ENCODE measurements at regions not wholly inside any gene's neighbourhood (a gene's known extent, or its start where the extent isn't known, plus 50 kb on each side); places are given as distances from the start of the nearest gene placed in this dataset.

DNA sequence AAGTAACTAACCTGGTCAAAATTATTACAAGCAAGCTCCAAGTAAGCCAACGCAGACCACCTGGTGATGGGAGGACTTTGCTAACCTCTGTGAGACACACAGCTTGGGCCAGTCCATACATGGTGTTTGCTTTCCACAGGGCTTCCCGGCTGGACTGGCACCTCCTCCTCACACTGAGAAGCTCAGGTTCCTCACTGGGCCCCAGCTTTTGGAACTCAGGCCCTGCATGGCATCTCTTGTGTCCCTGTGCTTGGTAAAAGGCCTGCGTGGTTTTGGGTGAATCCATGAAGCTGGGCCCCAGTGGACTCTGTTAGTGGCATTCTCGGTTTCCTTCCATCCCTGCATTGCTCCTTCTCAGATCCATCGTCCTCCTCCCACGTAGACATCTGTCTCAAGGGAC is 123.4 kb downstream of the VAPA start:
- TF ChIP-seq, protein P1, sequence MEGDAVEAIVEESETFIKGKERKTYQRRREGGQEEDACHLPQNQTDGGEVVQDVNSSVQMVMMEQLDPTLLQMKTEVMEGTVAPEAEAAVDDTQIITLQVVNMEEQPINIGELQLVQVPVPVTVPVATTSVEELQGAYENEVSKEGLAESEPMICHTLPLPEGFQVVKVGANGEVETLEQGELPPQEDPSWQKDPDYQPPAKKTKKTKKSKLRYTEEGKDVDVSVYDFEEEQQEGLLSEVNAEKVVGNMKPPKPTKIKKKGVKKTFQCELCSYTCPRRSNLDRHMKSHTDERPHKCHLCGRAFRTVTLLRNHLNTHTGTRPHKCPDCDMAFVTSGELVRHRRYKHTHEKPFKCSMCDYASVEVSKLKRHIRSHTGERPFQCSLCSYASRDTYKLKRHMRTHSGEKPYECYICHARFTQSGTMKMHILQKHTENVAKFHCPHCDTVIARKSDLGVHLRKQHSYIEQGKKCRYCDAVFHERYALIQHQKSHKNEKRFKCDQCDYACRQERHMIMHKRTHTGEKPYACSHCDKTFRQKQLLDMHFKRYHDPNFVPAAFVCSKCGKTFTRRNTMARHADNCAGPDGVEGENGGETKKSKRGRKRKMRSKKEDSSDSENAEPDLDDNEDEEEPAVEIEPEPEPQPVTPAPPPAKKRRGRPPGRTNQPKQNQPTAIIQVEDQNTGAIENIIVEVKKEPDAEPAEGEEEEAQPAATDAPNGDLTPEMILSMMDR (IDR thresholded peaks at IDR 0.05): no peak
- TF ChIP-seq POLR2A (IDR thresholded peaks at IDR 0.05): no peak
- no peak for TF ChIP-seq POLR2AphosphoS5 (IDR thresholded peaks at IDR 0.05; ENCODE audit: insufficient read depth in 1 of 2, low read depth in 1 of 2)
